HL-60 (cell line): ENCODE measurements at regions not wholly inside any gene's neighbourhood (a gene's known extent, or its start where the extent isn't known, plus 50 kb on each side); places are given as distances from the start of the nearest gene placed in this dataset.

Experiments used
- DNase-seq, 2 experiments: peaks; one replicate each; pipeline ENCODE4 v3.0.0-alpha.2; 2010 to 2020; ENCODE audit warnings: low read depth in 1 of 2, low spot score in 1 of 2
- H3K27ac ChIP-seq: fragments of 250-450 bp; sonication (Bioruptor Pico); replicated peaks from 2 replicates; pipeline ENCODE4 v1.5.1; 2020; ENCODE audit warnings: mild to moderate bottlenecking, moderate library complexity
- H3K27me3 ChIP-seq: fragments of 250-450 bp; sonication (Bioruptor Pico); 2 replicates; pipeline ENCODE4 v1.5.1; 2021; ENCODE audit warnings: mild to moderate bottlenecking, moderate library complexity; ENCODE audit not compliant: insufficient read depth, poor library complexity, severe bottlenecking
- H3K4me3 ChIP-seq: replicated peaks from 2 replicates; pipeline ENCODE4 v1.5.1; 2011; ENCODE audit warnings: mild to moderate bottlenecking, control low read depth, low read length; ENCODE audit not compliant: insufficient read depth
- GABPA ChIP-seq: IDR thresholded peaks from 2 replicates; pipeline ENCODE4 v1.6.1; 2012; ENCODE audit warnings: low read depth
- POLR2AphosphoS5 ChIP-seq: IDR thresholded peaks from 2 replicates; pipeline ENCODE4 v1.6.1; 2012; ENCODE audit warnings: low read depth
- SPI1 ChIP-seq: IDR thresholded peaks from 2 replicates; pipeline ENCODE4 v1.6.1; 2012; ENCODE audit warnings: low read depth, mild to moderate bottlenecking, borderline replicate concordance
- TF ChIP-seq, protein P1 (sequence below): IDR thresholded peaks from one replicate; pipeline ENCODE4 v1.5.1; 2011; ENCODE audit warnings: low read length, control low read depth, inconsistent platforms; ENCODE audit not compliant: insufficient read depth
- TF ChIP-seq, protein P2 (sequence below): IDR thresholded peaks from 2 replicates; pipeline ENCODE4 v1.6.1; 2012; ENCODE audit warnings: low read depth; ENCODE audit not compliant: insufficient replicate concordance

DNA sequence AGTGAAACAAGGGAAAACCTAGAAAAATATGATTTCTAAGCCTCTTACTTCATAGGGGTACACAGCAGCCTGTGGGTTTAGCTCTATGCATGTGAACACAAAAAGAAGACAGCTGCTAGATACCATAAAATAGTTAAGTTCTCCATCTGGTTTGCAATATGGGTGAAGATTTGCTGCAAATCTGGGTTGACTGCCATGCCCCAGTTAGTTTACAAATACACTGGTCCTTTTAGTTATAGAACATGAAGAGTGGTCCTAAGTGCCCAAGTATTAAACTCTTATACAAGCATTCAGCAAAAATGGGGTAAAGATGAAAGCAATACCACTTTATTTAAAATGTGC, 176.1 kb downstream of the AEBP2 start:
- Histone ChIP-seq H3K27me3 (no peaks in the 10 kb centered on the region), H3K4me3 (no peak overlapping the region), H3K27ac (no peak overlapping the region)
- no peak for DNase-seq
- TF ChIP-seq, protein P1, sequence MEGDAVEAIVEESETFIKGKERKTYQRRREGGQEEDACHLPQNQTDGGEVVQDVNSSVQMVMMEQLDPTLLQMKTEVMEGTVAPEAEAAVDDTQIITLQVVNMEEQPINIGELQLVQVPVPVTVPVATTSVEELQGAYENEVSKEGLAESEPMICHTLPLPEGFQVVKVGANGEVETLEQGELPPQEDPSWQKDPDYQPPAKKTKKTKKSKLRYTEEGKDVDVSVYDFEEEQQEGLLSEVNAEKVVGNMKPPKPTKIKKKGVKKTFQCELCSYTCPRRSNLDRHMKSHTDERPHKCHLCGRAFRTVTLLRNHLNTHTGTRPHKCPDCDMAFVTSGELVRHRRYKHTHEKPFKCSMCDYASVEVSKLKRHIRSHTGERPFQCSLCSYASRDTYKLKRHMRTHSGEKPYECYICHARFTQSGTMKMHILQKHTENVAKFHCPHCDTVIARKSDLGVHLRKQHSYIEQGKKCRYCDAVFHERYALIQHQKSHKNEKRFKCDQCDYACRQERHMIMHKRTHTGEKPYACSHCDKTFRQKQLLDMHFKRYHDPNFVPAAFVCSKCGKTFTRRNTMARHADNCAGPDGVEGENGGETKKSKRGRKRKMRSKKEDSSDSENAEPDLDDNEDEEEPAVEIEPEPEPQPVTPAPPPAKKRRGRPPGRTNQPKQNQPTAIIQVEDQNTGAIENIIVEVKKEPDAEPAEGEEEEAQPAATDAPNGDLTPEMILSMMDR = no peak
- TF ChIP-seq POLR2AphosphoS5 (no peak), SPI1 (no peak), GABPA (no peak)
- TF ChIP-seq, protein P2, sequence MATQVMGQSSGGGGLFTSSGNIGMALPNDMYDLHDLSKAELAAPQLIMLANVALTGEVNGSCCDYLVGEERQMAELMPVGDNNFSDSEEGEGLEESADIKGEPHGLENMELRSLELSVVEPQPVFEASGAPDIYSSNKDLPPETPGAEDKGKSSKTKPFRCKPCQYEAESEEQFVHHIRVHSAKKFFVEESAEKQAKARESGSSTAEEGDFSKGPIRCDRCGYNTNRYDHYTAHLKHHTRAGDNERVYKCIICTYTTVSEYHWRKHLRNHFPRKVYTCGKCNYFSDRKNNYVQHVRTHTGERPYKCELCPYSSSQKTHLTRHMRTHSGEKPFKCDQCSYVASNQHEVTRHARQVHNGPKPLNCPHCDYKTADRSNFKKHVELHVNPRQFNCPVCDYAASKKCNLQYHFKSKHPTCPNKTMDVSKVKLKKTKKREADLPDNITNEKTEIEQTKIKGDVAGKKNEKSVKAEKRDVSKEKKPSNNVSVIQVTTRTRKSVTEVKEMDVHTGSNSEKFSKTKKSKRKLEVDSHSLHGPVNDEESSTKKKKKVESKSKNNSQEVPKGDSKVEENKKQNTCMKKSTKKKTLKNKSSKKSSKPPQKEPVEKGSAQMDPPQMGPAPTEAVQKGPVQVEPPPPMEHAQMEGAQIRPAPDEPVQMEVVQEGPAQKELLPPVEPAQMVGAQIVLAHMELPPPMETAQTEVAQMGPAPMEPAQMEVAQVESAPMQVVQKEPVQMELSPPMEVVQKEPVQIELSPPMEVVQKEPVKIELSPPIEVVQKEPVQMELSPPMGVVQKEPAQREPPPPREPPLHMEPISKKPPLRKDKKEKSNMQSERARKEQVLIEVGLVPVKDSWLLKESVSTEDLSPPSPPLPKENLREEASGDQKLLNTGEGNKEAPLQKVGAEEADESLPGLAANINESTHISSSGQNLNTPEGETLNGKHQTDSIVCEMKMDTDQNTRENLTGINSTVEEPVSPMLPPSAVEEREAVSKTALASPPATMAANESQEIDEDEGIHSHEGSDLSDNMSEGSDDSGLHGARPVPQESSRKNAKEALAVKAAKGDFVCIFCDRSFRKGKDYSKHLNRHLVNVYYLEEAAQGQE = no peak

DNA sequence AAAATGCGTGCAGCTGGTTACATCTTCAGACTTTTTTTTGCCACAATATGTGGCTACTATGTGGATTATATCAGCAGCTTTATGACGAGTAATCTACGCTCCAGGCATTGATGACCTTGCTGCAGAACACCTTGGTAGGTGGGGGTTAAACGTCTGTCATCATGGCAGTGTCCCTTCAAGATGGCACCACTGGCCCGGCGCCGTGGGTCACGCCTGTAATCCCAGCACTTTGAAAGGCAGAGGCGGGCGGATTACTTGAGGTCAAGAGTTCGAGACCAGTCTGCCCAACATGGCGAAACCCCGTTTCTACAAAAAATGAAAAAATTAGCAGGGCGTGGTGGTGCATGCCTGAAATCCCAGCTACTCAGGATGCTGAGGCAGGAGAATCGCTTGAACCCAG, 177.5 kb downstream of the AEBP2 start:
- DNase-seq = no peak
- H3K27me3 ChIP-seq = no peaks in the 10 kb centered on the region
- TF ChIP-seq SPI1 (no peak), POLR2AphosphoS5 (no peak), GABPA (no peak)
- TF ChIP-seq, protein P2 = no peak
- TF ChIP-seq, protein P1 = no peak
- H3K4me3 ChIP-seq = no peak overlapping the region
- no peak overlapping the region for H3K27ac ChIP-seq

- no peak for DNase-seq
- TF ChIP-seq POLR2AphosphoS5 (no peak), GABPA (no peak), SPI1 (no peak)
- TF ChIP-seq, protein P1 = no peak
- TF ChIP-seq, protein P2 = no peak
- Histone ChIP-seq H3K27me3 (no peaks in the 10 kb centered on the region), H3K4me3 (no peak overlapping the region), H3K27ac (no peak overlapping the region)
Measured at GRCh38 chr12:19620222-19620621, 180.9 kb downstream of the AEBP2 start.
